ENCODE measurements at regions not wholly inside any gene's neighbourhood (a gene's known extent, or its start where the extent isn't known, plus 50 kb on each side); places are given as distances from the start of the nearest gene placed in this dataset.

DNA sequence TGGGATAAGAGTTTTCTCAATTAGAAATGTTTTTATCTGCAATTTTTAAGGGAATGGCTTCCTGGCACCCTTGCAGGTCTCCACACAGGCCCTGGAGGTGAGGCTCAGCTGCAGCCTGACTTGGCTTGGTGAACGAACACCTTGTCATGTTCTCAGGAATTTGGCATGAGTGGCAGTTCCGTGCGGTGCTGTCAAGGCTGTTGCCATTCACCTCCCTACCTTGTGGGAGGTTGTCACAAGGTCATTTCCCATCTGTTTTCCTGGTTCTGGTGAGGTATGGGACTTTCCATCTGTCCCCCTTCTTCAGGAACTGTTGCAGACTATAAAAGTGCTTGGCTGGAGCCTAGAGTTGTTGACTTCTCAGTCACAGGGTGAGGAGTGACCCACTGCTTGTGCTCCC lies 82.9 kb downstream of the ELOVL4 start:
- H3K36me3 ChIP-seq (ENCODE audit: insufficient read depth, low read length), result no peaks in the 10 kb centered on the region
- no peak overlapping the region for H3K9ac ChIP-seq (ENCODE audit: low read depth, low read length)
- 0 out of 2 replicates have a peak, but pooled peaks cover 3% of the 10 kb centered on the region for H3K4me1 ChIP-seq (ENCODE audit: insufficient read depth, low read length)
- no peaks in the 10 kb centered on the region for H3K9me3 ChIP-seq (ENCODE audit: control insufficient read depth, insufficient read depth, low read length)

DNA sequence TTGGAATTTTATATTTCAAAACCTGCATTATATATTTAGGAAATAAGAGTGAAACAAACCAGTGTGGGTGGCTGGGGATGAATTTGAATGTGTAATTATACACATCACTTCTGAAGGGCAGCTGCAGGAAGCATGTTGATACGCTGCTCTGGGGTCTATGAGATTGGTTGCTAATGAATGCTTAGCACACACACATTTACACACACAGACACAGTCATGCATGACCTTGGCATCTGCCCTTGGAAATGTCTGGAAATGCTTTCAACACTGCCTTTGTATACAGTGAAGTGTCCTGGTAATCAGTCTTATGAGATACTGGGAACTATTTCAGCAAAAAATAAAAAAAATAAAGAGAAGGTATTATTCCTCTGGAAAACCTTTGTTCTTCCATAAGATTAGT lies 83.4 kb downstream of the ELOVL4 start:
- Histone ChIP-seq H3K9me3 (ENCODE audit: control insufficient read depth, insufficient read depth, low read length) (no peaks in the 10 kb centered on the region), H3K4me1 (ENCODE audit: insufficient read depth, low read length) (0 out of 2 replicates have a peak, but pooled peaks cover 3% of the 10 kb centered on the region), H3K36me3 (ENCODE audit: insufficient read depth, low read length) (no peaks in the 10 kb centered on the region), H3K9ac (ENCODE audit: low read depth, low read length) (no peak overlapping the region)

DNA sequence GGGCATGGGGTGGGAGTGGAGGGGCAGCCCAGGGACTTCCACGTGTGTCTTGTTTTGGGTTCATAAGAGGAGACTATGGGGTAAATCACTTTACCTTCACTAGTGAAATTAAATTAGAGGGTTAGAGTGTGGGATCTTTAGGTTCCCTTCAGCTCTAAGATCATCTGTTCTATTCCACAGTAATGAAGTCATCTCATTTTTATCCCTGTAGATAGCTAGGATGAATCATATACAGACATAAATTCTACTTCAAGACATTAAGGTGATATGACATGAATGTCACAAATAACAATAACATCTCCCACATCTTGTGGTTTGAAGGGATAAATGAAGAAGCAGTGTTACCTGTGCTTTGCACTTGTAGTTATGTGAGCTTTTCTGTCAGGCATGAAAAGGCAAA lies 83.8 kb downstream of the ELOVL4 start:
- Histone ChIP-seq H3K4me1 (ENCODE audit: insufficient read depth, low read length) (0 out of 2 replicates have a peak, but pooled peaks cover under 1% of the 10 kb centered on the region), H3K36me3 (ENCODE audit: insufficient read depth, low read length) (no peaks in the 10 kb centered on the region), H3K9me3 (ENCODE audit: control insufficient read depth, insufficient read depth, low read length) (no peaks in the 10 kb centered on the region), H3K9ac (ENCODE audit: low read depth, low read length) (no peak overlapping the region)

DNA sequence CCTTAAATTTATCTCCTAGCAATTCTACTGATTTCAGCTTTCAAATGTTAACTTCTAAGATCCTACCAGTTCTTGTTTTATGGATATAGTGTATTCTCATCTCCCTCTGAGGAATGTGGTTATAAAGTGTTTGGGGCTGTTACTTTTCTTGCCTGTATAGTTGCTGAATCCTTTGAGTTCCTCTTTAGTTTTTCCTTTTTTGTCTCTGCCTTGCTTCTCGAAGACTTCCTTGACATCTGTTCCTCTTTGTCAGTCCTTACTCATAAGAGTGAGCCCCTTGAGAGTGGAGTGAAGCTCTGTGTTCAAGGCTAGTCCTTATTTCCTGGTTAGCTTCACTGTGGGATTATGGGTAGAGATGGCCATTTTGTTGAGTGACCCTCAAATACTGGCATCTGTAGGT lies 84.6 kb downstream of the ELOVL4 start:
- Histone ChIP-seq H3K9me3 (ENCODE audit: control insufficient read depth, insufficient read depth, low read length) (no peaks in the 10 kb centered on the region), H3K4me1 (ENCODE audit: insufficient read depth, low read length) (no peaks in the 10 kb centered on the region), H3K9ac (ENCODE audit: low read depth, low read length) (no peak overlapping the region), H3K36me3 (ENCODE audit: insufficient read depth, low read length) (no peaks in the 10 kb centered on the region)

DNA sequence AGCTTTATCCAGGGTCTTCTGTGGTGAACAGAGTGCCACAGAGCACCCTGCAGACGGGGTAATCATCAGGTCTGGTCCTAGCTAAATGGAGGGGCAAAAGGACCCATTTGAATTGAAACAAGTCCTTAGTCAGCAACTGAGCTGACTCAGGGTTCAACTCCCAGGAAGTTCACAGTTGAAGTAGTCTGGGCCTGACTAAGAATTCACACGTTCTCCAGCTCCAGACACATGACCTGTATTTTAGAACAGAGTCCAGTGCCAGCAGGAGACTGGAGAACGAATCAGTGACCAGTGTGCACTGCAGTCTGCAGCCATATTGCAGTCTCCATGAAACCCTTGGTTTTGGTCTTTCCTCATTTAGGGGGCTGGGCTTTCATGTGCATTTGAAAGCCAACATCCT lies 85.2 kb downstream of the ELOVL4 start:
- no peaks in the 10 kb centered on the region for H3K36me3 ChIP-seq (ENCODE audit: insufficient read depth, low read length)
- H3K4me1 ChIP-seq (ENCODE audit: insufficient read depth, low read length), result no peaks in the 10 kb centered on the region
- H3K9me3 ChIP-seq (ENCODE audit: control insufficient read depth, insufficient read depth, low read length), result no peaks in the 10 kb centered on the region
- H3K9ac ChIP-seq (ENCODE audit: low read depth, low read length), result no peak overlapping the region

DNA sequence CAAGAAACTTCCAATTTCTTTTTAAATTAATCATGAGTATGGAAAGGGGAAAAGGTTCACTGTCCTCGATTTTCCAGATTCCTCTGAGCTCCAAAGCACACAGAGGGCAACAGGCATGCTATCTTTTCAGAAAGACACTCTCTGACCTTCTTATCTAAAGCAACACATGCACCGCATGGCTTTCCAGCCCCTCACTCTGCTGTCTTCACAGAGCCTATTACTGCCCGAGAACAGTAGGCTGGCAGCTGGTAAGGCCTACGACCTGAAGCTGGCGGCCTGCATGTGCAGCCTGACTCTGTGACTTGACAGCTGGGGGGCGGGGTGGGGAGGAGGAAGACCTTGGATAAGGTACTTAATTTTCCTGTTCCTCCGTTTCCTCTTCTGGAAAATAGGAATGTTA lies 86.3 kb downstream of the ELOVL4 start:
- Histone ChIP-seq H3K9me3 (ENCODE audit: control insufficient read depth, insufficient read depth, low read length) (no peaks in the 10 kb centered on the region), H3K4me1 (ENCODE audit: insufficient read depth, low read length) (no peaks in the 10 kb centered on the region), H3K9ac (ENCODE audit: low read depth, low read length) (no peak overlapping the region), H3K36me3 (ENCODE audit: insufficient read depth, low read length) (no peaks in the 10 kb centered on the region)

DNA sequence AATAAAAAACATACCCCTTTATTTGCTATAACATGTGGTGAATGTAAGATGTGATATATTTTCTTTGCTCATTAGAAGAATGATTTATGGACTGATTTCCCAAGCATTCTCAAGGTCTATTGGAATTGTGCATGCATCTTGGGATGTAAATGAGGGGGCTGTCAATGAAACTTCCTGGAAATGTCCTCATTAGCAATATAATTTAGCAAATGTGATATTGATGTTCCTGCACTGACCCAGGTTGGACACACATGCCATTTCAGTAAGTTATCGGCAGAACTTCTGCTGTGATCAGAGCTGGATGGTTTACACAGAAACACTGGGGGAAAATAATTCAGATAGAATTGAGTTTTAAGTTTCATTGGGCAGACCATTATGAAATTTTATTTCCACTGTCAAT lies 99.9 kb downstream of the ELOVL4 start:
- no peaks in the 10 kb centered on the region for H3K36me3 ChIP-seq (ENCODE audit: insufficient read depth, low read length)
- H3K4me1 ChIP-seq (ENCODE audit: insufficient read depth, low read length), result no peaks in the 10 kb centered on the region
- no peak overlapping the region for H3K9ac ChIP-seq (ENCODE audit: low read depth, low read length)
- no peaks in the 10 kb centered on the region; the same call in 1 of the 2 replicates for H3K9me3 ChIP-seq (ENCODE audit: control insufficient read depth, insufficient read depth, low read length)

DNA sequence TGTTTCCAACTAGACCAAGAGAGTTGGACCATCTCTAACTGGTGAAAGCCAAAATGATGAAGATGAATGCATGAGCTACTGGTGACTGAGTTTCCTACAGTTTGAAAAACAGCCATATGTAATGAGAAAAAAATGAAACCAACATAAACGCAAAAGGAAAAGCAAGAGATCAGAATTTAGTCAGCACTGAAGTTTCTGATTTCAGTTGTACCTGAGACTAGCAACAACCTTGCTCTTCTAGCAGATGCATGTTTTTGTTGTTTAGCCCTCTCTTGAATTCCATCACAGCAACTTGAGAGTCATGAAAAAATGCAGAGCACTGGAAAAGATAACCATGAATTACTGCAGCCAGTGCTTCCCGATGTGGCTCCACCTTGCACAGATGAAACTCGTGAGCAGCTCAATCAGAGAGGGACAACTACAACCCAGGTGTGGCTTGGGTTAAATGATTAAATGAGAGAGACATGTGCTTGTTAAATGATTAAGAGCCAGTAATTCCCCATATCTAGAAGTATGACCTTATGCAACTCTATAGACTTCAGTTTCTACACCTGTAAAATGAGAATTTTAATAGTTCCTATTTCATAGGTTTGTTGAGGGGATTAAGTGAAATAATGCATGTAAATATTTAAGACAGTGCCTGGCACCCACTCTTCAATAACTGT lies 104.8 kb downstream of the ELOVL4 start:
- H3K36me3 ChIP-seq (ENCODE audit: insufficient read depth, low read length), result no peaks in the 10 kb centered on the region
- H3K4me1 ChIP-seq (ENCODE audit: insufficient read depth, low read length), result no peaks in the 10 kb centered on the region
- H3K9me3 ChIP-seq (ENCODE audit: control insufficient read depth, insufficient read depth, low read length), result no peaks in the 10 kb centered on the region
- no peak overlapping the region for H3K9ac ChIP-seq (ENCODE audit: low read depth, low read length)

DNA sequence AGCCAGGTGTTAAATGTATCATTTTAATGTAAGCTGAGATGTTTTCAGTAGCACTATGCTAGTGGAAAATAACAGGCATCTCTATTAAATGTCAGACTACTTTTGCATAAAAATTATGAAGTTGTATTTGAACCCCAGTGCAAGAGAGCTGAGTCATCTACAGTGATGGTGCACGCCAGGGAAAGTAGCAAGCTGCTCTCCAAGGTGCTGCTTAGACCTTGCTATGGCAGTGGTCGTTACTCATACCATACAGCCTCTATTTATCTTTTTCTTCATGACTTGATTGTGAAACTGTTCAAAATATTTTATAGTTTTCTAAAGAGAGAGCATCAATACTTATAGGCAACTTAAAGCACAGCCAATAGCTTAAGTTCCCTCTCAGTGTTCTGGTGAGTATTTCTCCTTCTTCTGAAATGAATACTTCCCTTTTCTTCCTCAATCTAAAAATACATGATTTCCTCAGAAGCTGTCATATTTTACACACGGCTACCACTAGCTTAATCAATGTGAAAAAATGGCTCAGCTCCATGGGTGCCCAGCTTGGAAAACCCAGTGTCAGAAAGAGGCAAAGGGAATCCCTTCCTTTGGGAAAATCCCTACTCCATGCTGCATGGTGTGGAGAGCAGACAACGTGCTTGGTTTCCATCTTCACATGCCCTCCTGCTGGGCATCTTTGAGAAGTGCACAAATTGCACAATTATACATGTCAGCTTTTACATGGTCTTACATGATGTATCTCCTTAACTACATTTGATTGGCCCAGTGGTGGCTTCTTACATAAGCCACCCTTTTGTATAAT lies 105.6 kb downstream of the ELOVL4 start:
- H3K9me3 ChIP-seq (ENCODE audit: control insufficient read depth, insufficient read depth, low read length), result no peaks in the 10 kb centered on the region
- H3K9ac ChIP-seq (ENCODE audit: low read depth, low read length), result no peak overlapping the region
- H3K4me1 ChIP-seq (ENCODE audit: insufficient read depth, low read length), result no peaks in the 10 kb centered on the region
- H3K36me3 ChIP-seq (ENCODE audit: insufficient read depth, low read length), result no peaks in the 10 kb centered on the region

DNA sequence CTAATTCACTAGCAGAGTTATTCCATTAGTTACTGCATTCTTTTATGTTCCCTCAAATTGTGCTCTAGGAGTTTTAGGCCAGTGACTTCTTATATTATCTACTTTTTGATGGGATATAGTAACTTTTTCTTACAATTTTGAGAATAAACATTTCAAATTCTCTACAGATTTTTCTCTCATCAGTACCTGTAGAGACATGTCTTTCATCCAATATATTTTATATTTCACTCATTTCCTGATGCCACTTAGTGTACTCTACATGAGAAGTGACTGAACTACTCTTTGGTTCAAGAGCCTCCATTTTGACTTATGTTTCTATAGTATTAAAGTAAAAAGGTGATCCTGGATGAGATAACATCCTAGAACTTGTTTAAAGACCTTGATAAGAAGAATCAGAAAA lies 108.5 kb downstream of the ELOVL4 start:
- Histone ChIP-seq H3K9me3 (ENCODE audit: control insufficient read depth, insufficient read depth, low read length) (no peaks in the 10 kb centered on the region), H3K4me1 (ENCODE audit: insufficient read depth, low read length) (no peaks in the 10 kb centered on the region), H3K9ac (ENCODE audit: low read depth, low read length) (no peak overlapping the region), H3K36me3 (ENCODE audit: insufficient read depth, low read length) (no peaks in the 10 kb centered on the region)

DNA sequence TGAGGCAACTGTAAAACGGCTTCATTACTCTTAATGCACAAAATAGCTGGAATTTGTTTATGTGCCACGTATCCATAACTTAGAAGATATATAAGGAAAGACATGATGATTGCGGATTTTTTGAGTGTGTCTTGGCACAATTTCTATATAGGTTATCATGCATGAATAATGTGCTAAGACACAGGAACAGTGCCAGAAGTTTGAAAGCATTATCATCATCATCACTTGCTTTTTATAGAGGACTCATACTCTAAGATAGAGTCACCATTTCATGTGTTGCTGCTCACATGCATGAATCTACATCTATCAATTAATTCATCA lies 113.4 kb downstream of the ELOVL4 start:
- Histone ChIP-seq H3K9ac (ENCODE audit: low read depth, low read length) (no peak overlapping the region), H3K4me1 (ENCODE audit: insufficient read depth, low read length) (no peaks in the 10 kb centered on the region), H3K36me3 (ENCODE audit: insufficient read depth, low read length) (no peaks in the 10 kb centered on the region), H3K9me3 (ENCODE audit: control insufficient read depth, insufficient read depth, low read length) (no peaks in the 10 kb centered on the region)

DNA sequence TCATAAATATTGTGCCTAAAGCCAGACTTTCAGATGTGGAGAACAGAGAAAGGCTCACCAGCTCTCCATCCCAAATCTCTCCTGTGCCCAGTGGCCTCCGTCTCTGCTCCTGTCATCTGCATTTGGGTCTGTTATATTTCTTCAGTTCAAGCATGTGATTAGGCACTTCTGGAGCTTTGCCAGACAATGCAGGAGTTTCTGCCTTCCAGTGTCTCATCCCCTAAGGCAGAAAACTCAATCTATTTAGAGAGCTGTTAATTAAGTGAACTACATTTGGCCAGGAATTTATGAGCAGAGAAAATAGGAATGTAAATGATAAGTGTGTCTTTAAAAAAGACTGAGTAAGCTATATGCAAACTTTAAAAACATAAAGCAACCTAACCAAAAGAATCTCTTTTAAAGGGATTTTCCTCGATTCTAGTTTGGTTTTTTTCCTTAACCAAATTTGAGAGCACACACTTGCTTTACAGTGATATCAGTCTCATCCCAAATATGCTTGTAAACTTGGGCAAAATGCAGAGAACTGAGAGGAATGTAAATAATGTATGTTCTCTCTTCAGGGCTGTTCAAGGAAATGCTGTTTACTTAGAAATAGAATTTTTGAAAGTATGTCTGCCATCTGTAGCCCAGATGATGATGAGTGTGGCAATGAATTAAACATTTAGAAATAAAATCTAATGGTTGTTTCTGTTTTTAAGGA lies 113.9 kb downstream of the ELOVL4 start:
- Histone ChIP-seq H3K36me3 (ENCODE audit: insufficient read depth, low read length) (no peaks in the 10 kb centered on the region), H3K9me3 (ENCODE audit: control insufficient read depth, insufficient read depth, low read length) (no peaks in the 10 kb centered on the region), H3K4me1 (ENCODE audit: insufficient read depth, low read length) (no peaks in the 10 kb centered on the region), H3K9ac (ENCODE audit: low read depth, low read length) (no peak overlapping the region)

DNA sequence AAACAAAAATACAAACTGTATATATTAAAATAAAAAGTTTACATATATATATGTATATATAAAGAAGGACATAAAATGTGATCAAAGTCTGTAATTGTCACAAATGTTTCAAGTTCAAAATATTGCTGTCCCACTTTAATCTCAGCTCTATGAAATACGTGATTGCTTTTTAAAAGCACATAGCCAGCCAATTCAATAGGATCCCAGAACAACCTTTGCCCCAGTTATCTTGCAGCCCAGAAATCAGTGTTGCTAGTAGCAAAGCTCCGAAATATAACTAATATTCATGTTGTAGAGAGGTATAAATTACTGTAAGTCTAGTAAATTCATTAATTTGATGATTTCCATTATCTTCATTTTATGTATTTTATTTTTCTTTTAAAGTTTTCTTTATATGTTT lies 114.6 kb downstream of the ELOVL4 start:
- H3K4me1 ChIP-seq (ENCODE audit: insufficient read depth, low read length), result no peaks in the 10 kb centered on the region
- H3K36me3 ChIP-seq (ENCODE audit: insufficient read depth, low read length), result no peaks in the 10 kb centered on the region
- no peaks in the 10 kb centered on the region for H3K9me3 ChIP-seq (ENCODE audit: control insufficient read depth, insufficient read depth, low read length)
- no peak overlapping the region for H3K9ac ChIP-seq (ENCODE audit: low read depth, low read length)

DNA sequence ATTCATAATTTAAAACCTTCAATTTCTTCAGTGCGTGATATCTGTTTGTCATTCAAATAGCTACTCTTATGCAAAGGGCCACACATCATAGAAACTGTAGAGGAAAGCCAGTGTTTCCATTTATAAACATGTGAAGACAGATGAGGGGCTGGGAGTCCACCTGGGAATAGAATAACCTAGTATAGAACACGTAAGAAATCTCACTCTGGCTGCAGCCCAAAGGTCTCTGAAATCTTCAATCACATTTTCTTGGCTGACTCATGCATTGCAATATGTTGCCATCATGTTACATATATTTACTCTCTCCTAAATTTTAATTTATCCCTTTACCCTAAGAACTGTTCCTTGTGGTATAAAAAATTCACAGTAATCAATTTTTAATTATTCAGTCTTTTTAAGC lies 123.2 kb downstream of the ELOVL4 start:
- Histone ChIP-seq H3K36me3 (ENCODE audit: insufficient read depth, low read length) (no peaks in the 10 kb centered on the region), H3K4me1 (ENCODE audit: insufficient read depth, low read length) (no peaks in the 10 kb centered on the region), H3K9ac (ENCODE audit: low read depth, low read length) (no peak overlapping the region), H3K9me3 (ENCODE audit: control insufficient read depth, insufficient read depth, low read length) (no peaks in the 10 kb centered on the region)

DNA sequence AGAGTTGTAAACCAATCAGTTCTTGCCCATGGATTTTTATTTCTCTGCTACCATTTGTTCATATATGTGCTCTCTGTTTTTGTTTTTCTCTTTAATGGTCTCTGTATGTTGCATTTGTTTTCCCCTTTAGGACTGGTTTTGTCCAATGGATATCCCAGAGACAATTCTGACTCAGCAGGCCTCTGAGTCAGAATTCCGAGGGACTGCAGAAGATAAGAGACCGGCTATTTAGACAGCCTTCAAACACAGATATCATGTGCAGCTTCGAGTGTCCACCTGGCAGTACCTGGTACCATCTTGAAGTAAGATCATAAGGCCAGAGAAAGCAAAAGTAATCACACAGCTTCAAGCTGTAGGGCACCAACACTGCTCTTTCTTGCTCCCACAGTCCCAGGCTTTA lies 125.5 kb downstream of the ELOVL4 start:
- no peaks in the 10 kb centered on the region for H3K36me3 ChIP-seq (ENCODE audit: insufficient read depth, low read length)
- no peaks in the 10 kb centered on the region for H3K4me1 ChIP-seq (ENCODE audit: insufficient read depth, low read length)
- H3K9ac ChIP-seq (ENCODE audit: low read depth, low read length), result no peak overlapping the region
- no peaks in the 10 kb centered on the region for H3K9me3 ChIP-seq (ENCODE audit: control insufficient read depth, insufficient read depth, low read length)
